Calu3 (cell line): ENCODE measurements at regions not wholly inside any gene's neighbourhood (a gene's known extent, or its start where the extent isn't known, plus 50 kb on each side); places are given as distances from the start of the nearest gene placed in this dataset.

Experiments used
- BruUV-seq: library from RNA; stranded (reverse); fragments of 400-500 nt; replicated peaks from 2 replicates; lab custom pipeline; 2021; lab: Mats Ljungman, UMichigan
- CTCF ChIA-PET: fragments of 300-600 bp; sonication (Branson Sonifier 250); formaldehyde crosslinking; loops from one replicate; lab custom pipeline; 2022; ENCODE audit warnings: antibody characterized with exemption; lab: Charles Lee
- DNase-seq: peaks from one replicate; pipeline ENCODE4 v3.0.0; 2022
- H3K27ac Mint-ChIP-seq: one replicate; pipeline ENCODE4 v1.8.0; 2022; ENCODE audit warnings: mixed read lengths; ENCODE audit not compliant: unreplicated experiment
- H3K27me3 Mint-ChIP-seq: one replicate; pipeline ENCODE4 v1.8.0; 2022; ENCODE audit warnings: mixed read lengths; ENCODE audit not compliant: unreplicated experiment
- H3K36me3 Mint-ChIP-seq: one replicate; pipeline ENCODE4 v1.8.0; 2022; ENCODE audit warnings: mild to moderate bottlenecking, moderate library complexity, mixed read lengths; ENCODE audit not compliant: insufficient read depth, unreplicated experiment
- H3K4me1 Mint-ChIP-seq: one replicate; pipeline ENCODE4 v1.8.0; 2022; ENCODE audit warnings: mild to moderate bottlenecking, low read depth, mixed read lengths; ENCODE audit not compliant: unreplicated experiment
- H3K4me3 Mint-ChIP-seq: one replicate; pipeline ENCODE4 v1.8.0; 2022; ENCODE audit warnings: mild to moderate bottlenecking, low read depth, moderate library complexity, mixed read lengths; ENCODE audit not compliant: unreplicated experiment
- H3K9me3 Mint-ChIP-seq: one replicate; pipeline ENCODE4 v1.8.0; 2022; ENCODE audit warnings: low read depth, mixed read lengths; ENCODE audit not compliant: unreplicated experiment
- intact Hi-C: fragments of 100-400 bp; cut with micrococcal nuclease; formaldehyde crosslinking; loops from one replicate; pipeline ENCODE4 v1.10.0; 2022; ENCODE audit not compliant: unreplicated experiment
- TF ChIP-seq, protein P1 (sequence below): fragments of 200-600 bp; IDR thresholded peaks from one replicate; pipeline ENCODE4 v1.8.0; 2022; ENCODE audit warnings: antibody characterized with exemption; ENCODE audit not compliant: unreplicated experiment

DNA sequence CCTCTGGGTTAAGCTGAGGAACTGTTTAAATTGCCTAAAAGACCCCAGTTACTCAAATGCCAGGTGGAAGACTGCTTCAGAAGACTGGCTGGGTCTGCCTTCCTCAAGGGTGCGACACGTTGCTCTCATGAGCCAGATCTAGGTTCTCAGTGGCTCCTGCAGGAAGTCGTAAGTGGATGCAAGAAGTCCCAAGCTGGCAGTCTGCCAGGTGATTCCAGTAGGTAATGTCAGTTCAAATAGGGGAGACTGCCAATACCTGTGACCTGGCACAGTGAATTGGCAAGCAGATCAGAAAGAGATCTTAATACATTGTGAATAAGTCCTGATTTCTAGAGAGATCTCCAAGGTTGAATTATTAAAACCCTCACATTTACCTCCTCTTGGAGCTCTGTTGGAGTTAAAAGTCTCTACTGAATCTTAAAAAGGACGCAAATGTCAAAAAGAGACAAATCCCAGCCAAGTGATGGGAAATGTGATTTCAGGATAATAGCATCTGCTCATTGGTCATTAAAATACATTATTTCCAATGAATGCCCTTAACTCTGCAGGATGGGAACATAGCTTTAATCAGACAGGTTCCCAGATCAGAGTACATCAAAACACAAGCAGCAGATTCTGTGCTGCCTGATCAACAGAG is 98.8 kb upstream of the FRMD6 start:
- Mint-ChIP-seq H3K36me3 (no peaks in the 10 kb centered on the region), H3K4me1 (peaks cover 10% of the 10 kb centered on the region), H3K4me3 (no peak overlapping the region), H3K9me3 (no peaks in the 10 kb centered on the region), H3K27me3 (no peaks in the 10 kb centered on the region), H3K27ac (no peak overlapping the region)
- intact Hi-C loops = no loop called here
- DNase-seq = peak; percentile 24
- BruUV-seq = no TSS peak
- CTCF ChIA-PET = no interaction called here
- TF ChIP-seq, protein P1, sequence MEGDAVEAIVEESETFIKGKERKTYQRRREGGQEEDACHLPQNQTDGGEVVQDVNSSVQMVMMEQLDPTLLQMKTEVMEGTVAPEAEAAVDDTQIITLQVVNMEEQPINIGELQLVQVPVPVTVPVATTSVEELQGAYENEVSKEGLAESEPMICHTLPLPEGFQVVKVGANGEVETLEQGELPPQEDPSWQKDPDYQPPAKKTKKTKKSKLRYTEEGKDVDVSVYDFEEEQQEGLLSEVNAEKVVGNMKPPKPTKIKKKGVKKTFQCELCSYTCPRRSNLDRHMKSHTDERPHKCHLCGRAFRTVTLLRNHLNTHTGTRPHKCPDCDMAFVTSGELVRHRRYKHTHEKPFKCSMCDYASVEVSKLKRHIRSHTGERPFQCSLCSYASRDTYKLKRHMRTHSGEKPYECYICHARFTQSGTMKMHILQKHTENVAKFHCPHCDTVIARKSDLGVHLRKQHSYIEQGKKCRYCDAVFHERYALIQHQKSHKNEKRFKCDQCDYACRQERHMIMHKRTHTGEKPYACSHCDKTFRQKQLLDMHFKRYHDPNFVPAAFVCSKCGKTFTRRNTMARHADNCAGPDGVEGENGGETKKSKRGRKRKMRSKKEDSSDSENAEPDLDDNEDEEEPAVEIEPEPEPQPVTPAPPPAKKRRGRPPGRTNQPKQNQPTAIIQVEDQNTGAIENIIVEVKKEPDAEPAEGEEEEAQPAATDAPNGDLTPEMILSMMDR = no peak

DNA sequence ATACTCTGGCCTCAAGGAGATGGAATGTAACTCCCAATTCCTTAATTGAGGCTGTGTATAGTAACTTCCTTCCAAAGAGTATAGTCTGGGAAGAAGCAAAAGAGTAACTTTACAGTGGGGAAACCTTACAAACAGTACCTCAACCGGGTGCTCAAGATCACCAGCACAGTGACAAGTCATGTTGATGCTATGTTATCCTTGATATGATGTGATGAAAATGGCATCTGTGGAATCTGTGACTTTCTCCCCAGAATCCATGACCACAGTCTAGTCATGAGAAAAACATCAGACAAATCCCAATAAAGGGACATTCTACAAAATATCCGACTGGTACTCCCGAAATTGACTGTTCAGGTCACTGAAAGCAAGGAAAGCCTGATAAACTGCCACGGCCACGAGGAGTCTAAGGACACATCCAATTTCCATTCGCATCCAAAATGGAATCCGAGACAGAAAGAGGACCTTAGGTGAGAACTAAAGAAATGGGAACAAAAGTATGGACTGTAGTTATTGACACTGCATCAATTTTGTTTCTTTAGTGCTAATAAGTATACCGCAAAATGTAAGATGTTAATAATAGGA is 97.3 kb upstream of the FRMD6 start:
- H3K27me3 Mint-ChIP-seq = no peaks in the 10 kb centered on the region
- H3K9me3 Mint-ChIP-seq = no peaks in the 10 kb centered on the region
- no peaks in the 10 kb centered on the region for H3K36me3 Mint-ChIP-seq
- no peak overlapping the region for H3K4me3 Mint-ChIP-seq
- TF ChIP-seq, protein P1 = no peak
- no peak for DNase-seq
- H3K27ac Mint-ChIP-seq = no peak overlapping the region
- peaks cover 10% of the 10 kb centered on the region for H3K4me1 Mint-ChIP-seq
- BruUV-seq = no TSS peak
- intact Hi-C loops = no loop called here
- CTCF ChIA-PET = no interaction called here

DNA sequence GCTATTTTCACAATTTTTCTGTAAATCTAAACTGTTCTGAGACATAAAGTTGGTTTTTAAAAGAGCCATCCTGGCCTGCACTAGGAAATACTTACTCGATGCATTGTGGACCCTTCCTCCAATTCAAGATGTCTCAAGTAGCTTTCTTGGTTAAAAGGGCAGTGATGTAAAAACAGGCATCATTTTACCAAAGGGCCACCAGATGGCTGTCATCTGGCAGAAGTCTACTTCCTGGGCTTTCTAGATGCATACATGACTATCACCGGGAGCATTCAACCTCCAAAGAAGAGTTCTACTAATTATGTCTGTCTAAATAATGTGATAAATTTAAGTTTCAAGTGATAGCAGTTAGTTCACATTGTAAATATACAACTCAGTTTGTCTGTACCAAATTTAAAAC is 96.8 kb upstream of the FRMD6 start:
- CTCF ChIA-PET = no interaction called here
- DNase-seq = no peak
- Mint-ChIP-seq H3K4me3 (no peak overlapping the region), H3K36me3 (no peaks in the 10 kb centered on the region), H3K27ac (no peak overlapping the region), H3K27me3 (no peaks in the 10 kb centered on the region), H3K9me3 (no peaks in the 10 kb centered on the region), H3K4me1 (peaks cover 10% of the 10 kb centered on the region)
- TF ChIP-seq, protein P1 = no peak
- no TSS peak for BruUV-seq
- intact Hi-C loops = no loop called here

DNA sequence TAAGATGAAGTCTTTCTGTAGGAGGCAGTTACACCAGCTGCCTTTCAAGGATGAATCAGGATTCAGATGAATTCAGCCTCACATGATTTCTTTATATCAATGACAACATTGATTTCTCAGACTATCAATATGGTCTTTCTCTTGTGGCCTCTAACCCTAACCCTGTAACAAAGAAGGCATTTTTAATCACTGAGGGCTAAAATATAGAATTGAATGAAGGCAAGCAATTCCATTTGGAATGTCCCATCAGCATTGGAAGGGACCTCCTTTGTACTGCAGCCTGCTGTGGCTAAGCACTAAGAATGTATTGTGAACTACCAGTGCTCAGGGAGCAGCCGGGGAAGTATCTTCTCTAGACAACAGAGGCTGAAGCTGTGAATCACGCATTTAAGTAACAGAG is 90.6 kb upstream of the FRMD6 start:
- intact Hi-C loops = no loop called here
- CTCF ChIA-PET = no interaction called here
- DNase-seq = no peak
- BruUV-seq = no TSS peak
- no peaks in the 10 kb centered on the region for H3K27me3 Mint-ChIP-seq
- H3K4me3 Mint-ChIP-seq = no peak overlapping the region
- no peaks in the 10 kb centered on the region for H3K9me3 Mint-ChIP-seq
- no peak overlapping the region for H3K27ac Mint-ChIP-seq
- TF ChIP-seq, protein P1 = no peak
- no peaks in the 10 kb centered on the region for H3K36me3 Mint-ChIP-seq
- H3K4me1 Mint-ChIP-seq = no peaks in the 10 kb centered on the region
